22Rv1 (cell line): ENCODE measurements at regions not wholly inside any gene's neighbourhood (a gene's known extent, or its start where the extent isn't known, plus 50 kb on each side); places are given as distances from the start of the nearest gene placed in this dataset.

Experiments
- H3K27ac ChIP-seq: fragments of 450-650 bp; 2 replicates; pipeline ENCODE4 v1.5.1; 2017
- CTCF ChIP-seq: fragments of 450-650 bp; IDR thresholded peaks from 2 replicates; pipeline ENCODE4 v1.5.1; 2017; ENCODE audit warnings: mild to moderate bottlenecking
- ZFX ChIP-seq: fragments of 450-650 bp; IDR thresholded peaks from 2 replicates; pipeline ENCODE4 v1.6.1; 2017; ENCODE audit warnings: antibody characterized with exemption, borderline replicate concordance

DNA sequence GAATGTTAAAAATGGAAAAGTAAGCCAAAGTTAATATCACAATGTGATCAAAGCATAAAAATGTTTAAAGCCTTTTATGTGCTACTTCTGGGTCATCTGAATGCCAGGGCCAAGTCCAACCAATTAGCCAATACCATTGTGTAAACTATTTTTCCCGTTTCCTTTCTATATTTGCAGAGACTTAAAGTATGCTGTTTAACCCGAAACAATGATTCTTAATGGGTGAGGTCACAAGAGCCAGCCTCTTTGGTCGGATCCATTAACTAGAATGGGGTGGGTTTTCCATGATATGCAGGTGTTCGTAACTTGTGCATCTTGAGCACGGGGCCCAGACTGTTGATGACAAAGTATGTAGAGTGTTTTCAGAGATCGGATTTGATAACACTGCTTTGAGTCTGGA is 111.3 kb upstream of the IGFBP3 start:
- H3K27ac ChIP-seq = no peak overlapping the region

DNA sequence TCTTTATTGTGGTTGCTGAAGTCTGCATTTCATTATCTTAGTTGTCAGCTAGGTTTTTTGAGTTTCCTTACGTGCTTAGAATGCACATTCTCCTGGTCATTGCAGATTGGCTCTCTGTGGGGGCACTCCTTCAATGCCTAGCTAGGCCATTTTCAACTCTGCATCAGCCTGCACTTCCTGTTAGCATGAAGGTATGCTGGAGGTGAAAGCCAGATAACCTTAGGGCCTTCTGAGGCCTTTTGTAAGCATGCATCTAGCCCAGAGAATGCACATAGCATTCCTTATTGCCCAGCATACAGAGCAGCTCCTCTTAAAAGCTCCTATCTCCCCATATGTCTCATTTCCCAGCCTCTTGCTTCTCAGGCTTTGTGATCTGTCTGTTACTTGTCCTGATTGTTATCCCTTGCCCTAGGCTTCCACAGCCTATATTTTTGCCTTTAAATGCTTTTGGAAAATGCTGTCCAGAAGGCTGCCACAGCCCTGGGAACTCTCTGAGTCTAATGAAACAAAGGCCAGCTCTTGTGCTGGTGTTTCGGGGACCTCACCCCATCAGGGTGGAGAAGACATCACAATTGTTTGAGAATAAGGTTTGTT is 108.1 kb upstream of the IGFBP3 start:
- no peak overlapping the region for H3K27ac ChIP-seq
- TF ChIP-seq ZFX = no peak
- no peak for TF ChIP-seq CTCF

More for the DNA sequence above, 111.3 kb upstream of the IGFBP3 start:
- TF ChIP-seq ZFX = no peak
- no peak for TF ChIP-seq CTCF

DNA sequence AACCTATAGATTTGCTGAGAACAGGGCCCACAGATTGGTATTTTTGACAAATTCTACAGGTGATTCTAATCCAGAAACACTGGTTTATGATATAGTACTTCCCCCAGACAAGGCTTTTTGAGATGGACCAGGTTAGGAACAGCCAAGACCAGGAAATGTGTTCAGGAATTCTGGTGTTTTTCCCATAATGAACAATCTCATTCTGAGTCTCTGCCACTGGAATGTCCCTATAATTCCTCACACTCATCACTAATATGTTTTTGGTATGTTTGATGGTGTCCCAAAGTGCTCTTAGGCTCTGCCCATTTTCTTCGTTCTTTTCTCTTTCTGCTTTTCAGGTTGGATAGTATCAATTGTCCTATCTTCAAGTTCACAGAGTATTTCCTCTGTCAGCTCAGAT is 107.2 kb upstream of the IGFBP3 start:
- no peak overlapping the region for H3K27ac ChIP-seq
- no peak for TF ChIP-seq ZFX
- TF ChIP-seq CTCF = no peak

DNA sequence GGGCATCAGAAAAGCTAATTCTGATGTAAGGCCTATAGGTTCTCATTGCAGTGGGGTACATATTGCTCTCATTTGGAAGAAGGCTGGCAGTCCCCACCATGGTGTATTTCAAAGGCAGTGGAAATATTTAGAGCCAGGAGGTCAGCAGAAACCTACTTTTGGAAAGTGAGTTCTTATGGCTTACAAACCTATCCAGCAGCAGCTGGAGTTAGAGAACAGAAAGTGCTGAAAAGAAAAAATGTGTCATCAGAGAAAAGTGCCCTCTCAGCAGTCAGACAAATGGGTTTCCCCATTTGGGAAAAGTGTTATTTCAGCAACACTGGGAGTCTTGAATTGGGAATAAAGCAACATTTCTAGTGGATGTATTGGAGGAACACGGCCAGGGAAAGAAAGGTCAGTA is 105.7 kb upstream of the IGFBP3 start:
- TF ChIP-seq ZFX (no peak), CTCF (no peak)
- no peak overlapping the region for H3K27ac ChIP-seq

DNA sequence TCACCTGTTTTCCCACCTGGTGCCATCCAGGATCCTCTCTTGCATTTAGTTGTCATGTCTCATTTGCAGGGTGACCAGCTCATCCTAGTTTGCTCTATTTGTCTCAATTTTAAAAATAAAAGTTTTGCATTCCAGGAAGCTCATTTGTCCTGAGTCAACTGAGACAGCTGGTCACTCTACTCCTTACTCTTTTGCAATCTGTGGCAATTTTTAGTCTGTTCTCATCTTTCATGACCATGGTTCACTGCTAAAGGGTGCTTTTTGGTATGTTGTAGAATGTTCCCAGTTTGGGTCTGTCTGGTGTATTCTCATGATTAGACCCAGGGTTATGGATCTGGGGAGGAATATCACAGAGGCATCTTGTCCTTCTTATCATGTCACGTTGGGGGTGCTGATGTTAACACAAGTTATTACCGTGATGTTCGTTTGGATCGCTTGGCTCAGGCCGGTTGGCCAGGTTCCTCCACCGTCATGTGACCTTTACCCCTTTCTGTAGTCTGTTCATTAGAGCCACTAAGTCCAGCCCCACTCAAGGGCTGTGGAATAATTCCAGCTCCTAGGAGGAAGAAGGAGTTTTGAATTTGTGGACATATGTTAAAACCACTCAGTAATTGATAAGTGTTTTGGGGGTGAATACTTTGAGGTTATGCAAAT is 103.3 kb upstream of the IGFBP3 start:
- TF ChIP-seq CTCF = no peak
- no peak for TF ChIP-seq ZFX
- H3K27ac ChIP-seq = no peak overlapping the region

GRCh38 chr7:46022397-46022796 is 101.3 kb upstream of the IGFBP3 start:
- no peak for TF ChIP-seq CTCF
- no peak for TF ChIP-seq ZFX
- H3K27ac ChIP-seq = no peak overlapping the region

- no peak overlapping the region for H3K27ac ChIP-seq
- no peak for TF ChIP-seq ZFX
- TF ChIP-seq CTCF = no peak
Measured at GRCh38 chr7:46015107-46015868, 94.2 kb upstream of the IGFBP3 start.
